ENCODE measurements at regions not wholly inside any gene's neighbourhood (a gene's known extent, or its start where the extent isn't known, plus 50 kb on each side); places are given as distances from the start of the nearest gene placed in this dataset.

- no peak for TF ChIP-seq CTCF (conservative IDR thresholded peaks at IDR 0.05)
- TF ChIP-seq EZH2 (IDR thresholded peaks at IDR 0.05; ENCODE audit: low read depth): no peak
Observed at GRCh38 chr20:48164566-48165400, 379.5 kb upstream of the SULF2 start.
